Tibial nerve (tissue), 4 donors: ENCODE measurements at regions not wholly inside any gene's neighbourhood (a gene's known extent, or its start where the extent isn't known, plus 50 kb on each side); places are given as distances from the start of the nearest gene placed in this dataset.

Experiments used
- DNase-seq, 2 donors: peaks; one replicate each; pipeline ENCODE4 v3.0.0-alpha.2; 2019; ENCODE audit warnings: low spot score in 2 of 2
- H3K27ac ChIP-seq, 4 donors: fragments of 200-600 bp; sonication (generic) in 3 of 4; one replicate each; pipeline ENCODE4 v1.5.1; 2017 to 2019; ENCODE audit warnings: mild to moderate bottlenecking in 1 of 4
- H3K27me3 ChIP-seq, 2 donors: fragments of 200-600 bp; sonication (generic) in 1 of 2; one replicate each; pipeline versions ENCODE4 v1.5.1 to v1.6.0; 2017 to 2019
- H3K36me3 ChIP-seq, 3 donors: fragments of 200-600 bp; sonication (generic); one replicate each; pipeline ENCODE4 v1.5.1; 2018 to 2019
- H3K4me1 ChIP-seq, 4 donors: fragments of 200-600 bp; sonication (generic) in 3 of 4; one replicate each; pipeline ENCODE4 v1.5.1; 2017 to 2019
- H3K4me3 ChIP-seq, 4 donors: fragments of 200-600 bp; sonication (generic) in 3 of 4; one replicate each; pipeline ENCODE4 v1.5.1; 2017 to 2019; ENCODE audit warnings: mild to moderate bottlenecking in 1 of 4, moderate library complexity in 1 of 4
- H3K9me3 ChIP-seq, 4 donors: fragments of 200-600 bp; sonication (generic) in 3 of 4; one replicate each; pipeline ENCODE4 v1.5.1; 2017 to 2019
- CTCF ChIP-seq, 5 experiments: fragments of 200-600 bp in 3 of 5; fragments of 450-650 bp in 2 of 5; sonication (generic) in 3 of 5; IDR thresholded peaks; one replicate each; pipeline ENCODE4 v1.5.1; 2016 to 2019; ENCODE audit warnings: antibody characterized with exemption in 5 of 5, mild to moderate bottlenecking in 3 of 5, moderate library complexity in 2 of 5
- EP300 ChIP-seq, 2 donors: sonication (generic); formaldehyde crosslinking; IDR thresholded peaks; one replicate each; pipeline ENCODE4 v1.6.1; 2017; ENCODE audit warnings: antibody characterized with exemption in 2 of 2, mild to moderate bottlenecking in 1 of 2
- POLR2A ChIP-seq, 2 donors: fragments of 450-650 bp; IDR thresholded peaks; one replicate each; pipeline ENCODE4 v1.6.1; 2017; ENCODE audit warnings: antibody characterized with exemption in 2 of 2, mild to moderate bottlenecking in 2 of 2, moderate library complexity in 2 of 2
- WGBS, 2 donors: methylation state at CpG; one replicate each; pipeline ENCODE4 v1.1.5; 2018; 5-methylcytosine and 5-hydroxymethylcytosine counted together

GRCh38 chr12:13433768-13434167 is 237.2 kb downstream of the EMP1 start:
- TF ChIP-seq EP300 (IDR thresholded peaks at IDR 0.05): no peak
- TF ChIP-seq CTCF (IDR thresholded peaks at IDR 0.05): no peak
- TF ChIP-seq POLR2A (IDR thresholded peaks at IDR 0.05): no peak
- Histone ChIP-seq H3K27ac (no peak overlapping the region), H3K36me3 (no peaks in the 10 kb centered on the region)

GRCh38 chr12:13431041-13431440 is 234.5 kb downstream of the EMP1 start:
- 93 to 100% methylated on average over 1 of the region's 1 CpG for WGBS, 2 donors
- Histone ChIP-seq H3K36me3 (no peaks in the 10 kb centered on the region), H3K27ac (no peak overlapping the region), H3K9me3 (peaks cover 0 to 7% (median 0%) of the 10 kb centered on the region in 4 donors), H3K27me3 (no peaks in the 10 kb centered on the region), H3K4me3 (no peak overlapping the region), H3K4me1 (no peaks in the 10 kb centered on the region)
- no peak for TF ChIP-seq POLR2A (IDR thresholded peaks at IDR 0.05)
- TF ChIP-seq EP300 (IDR thresholded peaks at IDR 0.05): no peak
- TF ChIP-seq CTCF (IDR thresholded peaks at IDR 0.05): no peak
- DNase-seq: no peak

More at GRCh38 chr12:13433768-13434167, 237.2 kb downstream of the EMP1 start:
- Histone ChIP-seq H3K4me1 (no peaks in the 10 kb centered on the region), H3K27me3 (no peaks in the 10 kb centered on the region), H3K4me3 (no peak overlapping the region), H3K9me3 (no peaks in the 10 kb centered on the region)
- no peak for DNase-seq

GRCh38 chr12:13428538-13429265 is 232.2 kb downstream of the EMP1 start:
- TF ChIP-seq EP300 (IDR thresholded peaks at IDR 0.05): no peak
- TF ChIP-seq POLR2A (IDR thresholded peaks at IDR 0.05): no peak
- TF ChIP-seq CTCF (IDR thresholded peaks at IDR 0.05): no peak
- no peaks in the 10 kb centered on the region for H3K4me1 ChIP-seq
- no peak overlapping the region for H3K27ac ChIP-seq
- 54 to 63% methylated on average over 4 of the region's 4 CpGs for WGBS, 2 donors
- H3K27me3 ChIP-seq: no peaks in the 10 kb centered on the region
- H3K4me3 ChIP-seq: no peak overlapping the region
- H3K9me3 ChIP-seq: peaks cover 0 to 7% (median 0%) of the 10 kb centered on the region in 4 donors
- H3K36me3 ChIP-seq: no peaks in the 10 kb centered on the region
- DNase-seq: no peak

GRCh38 chr12:13425766-13426165 is 229.2 kb downstream of the EMP1 start:
- H3K27me3 ChIP-seq: no peaks in the 10 kb centered on the region
- 62 to 84% methylated on average over 3 of the region's 3 CpGs for WGBS, 2 donors

More at GRCh38 chr12:13425766-13426165, 229.2 kb downstream of the EMP1 start:
- no peak for TF ChIP-seq POLR2A (IDR thresholded peaks at IDR 0.05)
- no peak for TF ChIP-seq EP300 (IDR thresholded peaks at IDR 0.05)
- no peak for TF ChIP-seq CTCF (IDR thresholded peaks at IDR 0.05)
- no peak overlapping the region for H3K4me3 ChIP-seq
- H3K36me3 ChIP-seq: no peaks in the 10 kb centered on the region
- no peak for DNase-seq
- H3K4me1 ChIP-seq: no peaks in the 10 kb centered on the region
- H3K27ac ChIP-seq: no peak overlapping the region
- peaks cover 0 to 7% (median 0%) of the 10 kb centered on the region in 4 donors for H3K9me3 ChIP-seq
